NK-92 treated with Interleukin-12 subunit alpha and Interleukin-12 subunit beta, amount 100 ng/mL, for 24 hours (cell line): ENCODE measurements at regions not wholly inside any gene's neighbourhood (a gene's known extent, or its start where the extent isn't known, plus 50 kb on each side); places are given as distances from the start of the nearest gene placed in this dataset.
"Not testable (repeated sequence)": the region's sequence is repeated elsewhere in the genome, so short reads cannot be mapped to it uniquely, and the experiment has no call there.

Experiments
- DNase-seq: peaks from one replicate; lab custom pipeline; 2025; lab: John Stamatoyannopoulos, UW

GRCh38 chr4:138622362-138622761, 380.2 kb upstream of the SLC7A11 start:
- DNase-seq: not testable (repeated sequence)

- no peak for DNase-seq
Measured at GRCh38 chr4:138616775-138617174, 374.6 kb upstream of the SLC7A11 start.

- DNase-seq: no peak
Measured at GRCh38 chr4:138614398-138615142, 372.4 kb upstream of the SLC7A11 start.

- DNase-seq: no peak
Measured at GRCh38 chr4:138612428-138612827, 370.3 kb upstream of the SLC7A11 start.

- no peak for DNase-seq
Measured at GRCh38 chr4:138611721-138612120, 369.6 kb upstream of the SLC7A11 start.

- no peak for DNase-seq
Measured at GRCh38 chr4:138611017-138611416, 368.9 kb upstream of the SLC7A11 start.

- DNase-seq: no peak
Measured at GRCh38 chr4:138609943-138610350, 367.8 kb upstream of the SLC7A11 start.

GRCh38 chr4:138604556-138604955, 362.4 kb upstream of the SLC7A11 start:
- no peak for DNase-seq

GRCh38 chr4:138602664-138603063, 360.5 kb upstream of the SLC7A11 start:
- DNase-seq: no peak

- no peak for DNase-seq
Measured at GRCh38 chr4:138599965-138600364, 357.8 kb upstream of the SLC7A11 start.

- no peak for DNase-seq
Measured at GRCh38 chr4:138598226-138598625, 356.1 kb upstream of the SLC7A11 start.

GRCh38 chr4:138596896-138597295, 354.7 kb upstream of the SLC7A11 start:
- no peak for DNase-seq

- no peak for DNase-seq
Measured at GRCh38 chr4:138595731-138596460, 353.7 kb upstream of the SLC7A11 start.

GRCh38 chr4:138595171-138595570, 353.0 kb upstream of the SLC7A11 start:
- DNase-seq: no peak

- DNase-seq: no peak
Measured at GRCh38 chr4:138592796-138593195, 350.6 kb upstream of the SLC7A11 start.

- DNase-seq: no peak
Measured at GRCh38 chr4:138591808-138592207, 349.7 kb upstream of the SLC7A11 start.

GRCh38 chr4:138588501-138588900, 346.4 kb upstream of the SLC7A11 start:
- DNase-seq: no peak

GRCh38 chr4:138579146-138579545, 337.0 kb upstream of the SLC7A11 start:
- no peak for DNase-seq

- not testable (repeated sequence) for DNase-seq
Measured at GRCh38 chr4:138577826-138578225, 335.7 kb upstream of the SLC7A11 start.

- no peak for DNase-seq
Measured at GRCh38 chr4:138577145-138577544, 335.0 kb upstream of the SLC7A11 start.

GRCh38 chr4:138576684-138577083, 334.5 kb upstream of the SLC7A11 start:
- DNase-seq: no peak

GRCh38 chr4:138573246-138573645, 331.1 kb upstream of the SLC7A11 start:
- no peak for DNase-seq

GRCh38 chr4:138572007-138572406, 329.9 kb upstream of the SLC7A11 start:
- DNase-seq: no peak

- DNase-seq: no peak
Measured at GRCh38 chr4:138567696-138568095, 325.5 kb upstream of the SLC7A11 start.
